ENCODE measurements at regions not wholly inside any gene's neighbourhood (a gene's known extent, or its start where the extent isn't known, plus 50 kb on each side); places are given as distances from the start of the nearest gene placed in this dataset.

GRCh38 chr6:3617192-3617631 is 134.3 kb downstream of the PXDC1 start:
- TF ChIP-seq SP1 (IDR thresholded peaks at IDR 0.05): no peak
- no peak for TF ChIP-seq FOXA1 (IDR thresholded peaks at IDR 0.05)
- no peak for TF ChIP-seq TARDBP (IDR thresholded peaks at IDR 0.05)
- no peak for TF ChIP-seq BHLHE40 (IDR thresholded peaks at IDR 0.05; ENCODE audit: borderline replicate concordance)
- TF ChIP-seq FOXM1 (IDR thresholded peaks at IDR 0.05; ENCODE audit: borderline replicate concordance): no peak
- no peak for TF ChIP-seq ELF4 (IDR thresholded peaks at IDR 0.05)
